ENCODE measurements at regions not wholly inside any gene's neighbourhood (a gene's known extent, or its start where the extent isn't known, plus 50 kb on each side); places are given as distances from the start of the nearest gene placed in this dataset.

GRCh38 chr17:14940108-14940937, 324.8 kb downstream of the PMP22 start:
- no peak for DNase-seq

DNA sequence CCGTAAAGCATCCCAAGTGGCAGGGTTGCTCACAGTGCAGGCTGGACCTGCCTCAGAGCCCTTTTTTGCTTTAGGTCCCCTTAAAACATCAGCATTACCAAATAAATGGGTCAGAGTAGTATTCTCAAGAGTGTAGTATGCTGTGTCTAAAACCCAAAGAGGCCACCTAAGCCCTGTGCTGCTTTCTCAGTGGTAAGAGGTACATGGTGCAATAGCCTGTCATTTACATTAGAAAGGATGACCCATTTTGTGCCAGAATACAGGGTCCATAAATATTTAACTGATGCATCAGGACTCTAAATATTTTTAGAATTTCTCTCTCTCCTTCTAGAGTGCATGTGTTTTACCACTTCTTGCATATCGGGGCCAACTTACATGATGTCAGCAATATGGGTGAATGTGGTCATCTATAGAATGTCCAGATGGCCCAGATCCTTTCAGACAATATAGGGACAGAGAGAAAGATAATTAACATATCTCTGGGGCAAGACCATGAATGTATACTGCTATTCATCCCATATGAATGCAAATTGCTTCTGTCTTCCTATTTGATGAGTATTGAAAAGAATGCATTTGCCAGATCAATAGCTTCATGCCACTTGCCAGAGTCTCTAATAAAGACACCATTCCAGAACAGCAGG, 329.2 kb downstream of the PMP22 start:
- DNase-seq, result no peak

- DNase-seq, result no peak
These were observed 329.8 kb downstream of the PMP22 start for GRCh38 chr17:14935139-14935841.

DNA sequence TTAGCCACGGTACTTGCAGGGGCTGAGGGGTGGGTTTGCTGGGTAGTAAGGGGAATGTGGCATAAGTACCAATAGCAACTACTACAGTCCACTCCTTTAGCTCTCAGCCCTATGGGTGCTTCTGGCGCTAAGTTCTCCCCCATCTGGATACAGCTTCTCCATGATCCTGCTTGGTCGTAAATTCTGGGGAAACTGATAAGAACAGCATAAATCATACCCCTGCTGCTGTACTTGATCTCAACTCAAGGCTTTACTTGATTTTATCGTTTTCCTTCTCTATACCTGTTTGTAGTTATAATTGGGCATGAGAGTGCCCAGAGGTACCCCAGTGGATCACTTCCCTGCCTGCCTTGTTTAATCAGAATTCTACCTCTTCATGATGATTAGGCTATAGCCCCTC, 331.4 kb downstream of the PMP22 start:
- no peak for DNase-seq

GRCh38 chr17:14926526-14927122, 338.5 kb downstream of the PMP22 start:
- DNase-seq, result peak; percentile 58

GRCh38 chr17:14926073-14926472, 339.1 kb downstream of the PMP22 start:
- no peak for DNase-seq

- no peak for DNase-seq
These were observed 339.6 kb downstream of the PMP22 start for GRCh38 chr17:14925498-14925897.

GRCh38 chr17:14923981-14924380, 341.1 kb downstream of the PMP22 start:
- DNase-seq, result no peak

GRCh38 chr17:14922411-14922810, 342.7 kb downstream of the PMP22 start:
- no peak for DNase-seq

DNA sequence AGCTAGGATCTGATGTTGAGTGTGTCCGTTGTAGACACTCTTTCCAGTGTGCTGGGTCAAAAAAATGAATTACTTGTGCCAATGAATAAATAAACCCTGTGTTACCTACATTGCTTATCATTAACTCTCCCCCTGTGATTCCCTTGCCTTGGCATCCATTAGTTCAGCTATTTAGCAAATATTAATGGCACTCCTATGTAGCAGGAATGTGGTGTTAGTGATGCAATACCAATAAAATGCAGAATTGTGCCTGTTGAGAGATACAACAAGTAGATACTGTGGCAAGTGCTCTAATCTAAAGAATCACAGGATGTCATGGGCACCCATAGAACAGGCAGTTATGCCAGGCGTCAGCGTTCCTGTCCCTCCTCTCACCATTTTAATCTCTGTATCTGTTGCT, 343.2 kb downstream of the PMP22 start:
- DNase-seq, result no peak

GRCh38 chr17:14919631-14920213, 345.4 kb downstream of the PMP22 start:
- no peak for DNase-seq

GRCh38 chr17:14919094-14919493, 346.0 kb downstream of the PMP22 start:
- DNase-seq, result no peak

- DNase-seq, result no peak
These were observed 346.6 kb downstream of the PMP22 start for GRCh38 chr17:14918540-14918939.

- DNase-seq, result no peak
These were observed 354.2 kb downstream of the PMP22 start for GRCh38 chr17:14910916-14911315.

DNA sequence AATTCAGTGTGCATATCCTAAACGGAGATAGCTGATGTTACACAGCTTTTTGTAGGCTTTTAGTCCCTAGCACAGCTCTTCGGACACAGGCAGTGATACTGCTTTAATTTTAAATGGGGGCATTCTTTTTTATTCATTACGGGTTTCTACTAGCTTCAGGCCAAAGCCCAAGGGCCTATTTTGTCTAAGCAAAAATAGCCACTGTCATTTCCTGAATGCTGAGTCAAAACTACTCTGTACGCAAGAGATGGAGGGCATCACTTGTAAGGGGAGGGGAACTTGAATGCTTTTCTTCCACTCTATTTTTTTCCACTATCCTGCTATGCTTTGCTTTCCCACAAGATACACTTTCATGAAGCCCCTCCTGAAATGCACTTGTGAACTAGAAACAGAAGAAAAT, 360.7 kb downstream of the PMP22 start:
- no peak for DNase-seq

- no peak for DNase-seq
These were observed 361.3 kb downstream of the PMP22 start for GRCh38 chr17:14903854-14904253.

DNA sequence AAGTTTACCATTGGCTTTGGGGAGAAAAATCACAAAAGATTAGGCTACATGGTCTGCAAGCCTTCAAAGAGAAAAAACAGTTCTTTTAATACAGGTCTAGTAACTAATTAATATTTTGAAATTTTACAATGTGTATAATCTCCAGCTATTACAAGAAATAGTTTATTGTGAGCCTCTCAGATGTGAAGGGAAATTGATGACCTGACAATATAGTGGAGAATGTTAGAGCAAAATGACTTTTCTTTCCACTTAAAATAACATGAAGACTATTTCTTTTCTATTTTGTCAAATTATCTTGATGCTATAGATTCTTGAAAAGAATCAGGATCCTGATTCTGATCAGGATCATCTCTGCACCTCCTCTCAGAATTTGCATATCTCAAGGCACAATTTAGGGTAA, 362.3 kb downstream of the PMP22 start:
- no peak for DNase-seq

DNA sequence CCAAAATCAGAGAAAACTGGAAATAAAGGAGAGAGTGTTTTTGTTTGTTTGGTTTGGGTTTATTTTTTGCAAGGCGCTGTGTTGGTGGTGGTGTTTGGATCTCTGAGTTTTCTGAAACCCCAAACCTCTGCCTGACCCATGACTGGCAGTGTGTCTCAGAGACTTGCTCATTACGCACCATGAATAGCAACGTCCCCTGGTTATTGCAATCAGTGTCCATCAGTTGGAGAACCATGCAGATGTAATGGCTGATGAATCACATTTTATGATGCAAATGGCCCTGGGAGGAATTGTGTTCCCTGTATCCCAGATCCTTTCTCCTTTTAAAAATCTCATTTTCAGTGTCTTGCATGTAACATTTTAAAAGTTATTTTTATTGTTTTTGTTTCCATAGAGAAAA, 362.8 kb downstream of the PMP22 start:
- no peak for DNase-seq

DNA sequence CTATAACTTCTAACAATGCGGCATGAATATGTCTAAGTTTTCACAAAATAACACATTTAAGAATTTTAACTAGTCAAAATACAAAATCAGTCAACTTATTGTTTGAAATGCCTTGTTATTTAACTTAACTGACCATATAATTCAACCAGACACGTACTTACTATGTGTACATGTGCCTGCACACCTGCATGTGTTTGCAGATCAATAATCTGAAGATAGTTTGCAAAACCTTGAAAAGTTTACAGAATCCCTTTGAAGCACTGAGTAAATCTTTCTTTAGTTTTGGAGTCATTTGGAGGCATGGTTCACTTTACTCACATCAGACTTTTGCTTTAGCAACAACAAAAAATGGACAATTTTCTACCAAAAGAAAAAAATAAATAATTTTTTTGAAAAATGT, 363.8 kb downstream of the PMP22 start:
- no peak for DNase-seq

DNA sequence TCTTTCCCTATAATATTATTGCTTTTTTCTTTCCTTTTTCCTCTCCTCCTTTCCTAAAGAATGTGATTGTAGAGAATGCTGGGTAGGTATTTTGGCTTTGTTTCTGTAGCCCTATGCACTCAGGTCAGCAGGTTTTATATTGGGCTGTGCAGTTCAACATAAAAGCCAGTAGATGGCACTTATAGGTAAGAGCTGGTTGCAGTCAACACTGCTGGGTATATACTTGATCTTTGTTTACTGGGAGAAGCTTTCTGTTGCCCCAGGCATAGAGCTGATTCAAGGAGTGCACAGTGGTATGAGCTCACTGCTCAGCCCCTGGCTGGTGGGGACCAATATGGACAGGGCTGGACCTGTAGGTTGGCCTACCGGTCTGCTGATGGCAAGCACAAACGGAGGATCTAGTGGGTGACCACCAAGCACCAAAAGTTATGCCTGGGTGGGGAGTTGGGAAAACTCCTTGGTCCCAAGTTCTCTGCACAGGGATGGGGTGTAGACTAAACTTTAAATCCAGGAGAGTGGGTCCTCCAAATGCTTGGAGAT, 378.9 kb downstream of the PMP22 start:
- no peak for DNase-seq

- no peak for DNase-seq
These were observed 383.0 kb downstream of the PMP22 start for GRCh38 chr17:14882131-14882530.

- no peak for DNase-seq
These were observed 389.3 kb downstream of the PMP22 start for GRCh38 chr17:14875557-14876412.

Data from activated CD4-positive, alpha-beta T cell treated with anti-CD3 and anti-CD28 coated beads for 48 hours (primary cell).